Left hindlimb (tissue), 1 donor: ENCODE measurements at regions not wholly inside any gene's neighbourhood (a gene's known extent, or its start where the extent isn't known, plus 50 kb on each side); places are given as distances from the start of the nearest gene placed in this dataset.

Source experiments
- DNase-seq: peaks from one replicate; pipeline ENCODE4 v3.0.0-alpha.2; 2018

DNA sequence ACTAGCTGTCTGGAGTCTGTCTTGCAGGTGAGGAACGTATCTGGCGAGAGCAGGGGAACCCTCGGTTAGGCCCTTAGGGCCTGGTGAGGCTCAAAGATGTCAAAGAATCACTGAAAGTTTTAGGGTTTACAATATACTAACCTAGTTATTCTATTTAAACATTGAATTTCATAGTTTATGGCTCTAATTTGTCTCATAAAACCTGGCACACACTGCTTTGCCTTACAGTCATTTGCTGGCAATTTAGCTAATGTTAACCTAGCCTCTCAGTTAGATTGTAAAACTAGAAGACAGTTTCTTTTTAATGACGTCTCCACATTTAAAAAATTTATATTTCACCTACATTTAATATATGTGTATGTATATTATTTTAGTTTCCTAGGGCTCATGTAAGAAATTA lies 89.6 kb upstream of the DOCK10 start:
- DNase-seq = no peak

DNA sequence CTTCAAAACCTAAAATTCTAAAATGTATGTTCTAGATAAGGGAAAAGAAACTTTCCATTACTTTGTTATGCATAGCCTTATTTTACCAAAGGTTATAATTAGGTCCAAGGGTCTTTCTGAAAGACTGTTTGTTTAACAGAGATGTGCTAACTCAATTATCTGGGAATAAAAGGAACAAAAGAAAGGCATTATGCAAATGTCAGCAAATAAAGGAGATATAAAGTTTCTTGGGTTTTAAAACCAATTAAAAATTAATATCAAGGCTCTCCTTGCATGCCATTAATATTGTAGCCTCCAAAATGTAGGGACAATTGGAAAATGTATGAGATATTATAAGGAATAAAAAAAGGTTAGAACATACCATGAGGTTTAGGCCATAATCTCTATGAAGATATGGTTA lies 87.8 kb upstream of the DOCK10 start:
- no peak for DNase-seq

- no peak for DNase-seq
Observed at GRCh38 chr2:225124311-225125017, 82.2 kb upstream of the DOCK10 start.

DNA sequence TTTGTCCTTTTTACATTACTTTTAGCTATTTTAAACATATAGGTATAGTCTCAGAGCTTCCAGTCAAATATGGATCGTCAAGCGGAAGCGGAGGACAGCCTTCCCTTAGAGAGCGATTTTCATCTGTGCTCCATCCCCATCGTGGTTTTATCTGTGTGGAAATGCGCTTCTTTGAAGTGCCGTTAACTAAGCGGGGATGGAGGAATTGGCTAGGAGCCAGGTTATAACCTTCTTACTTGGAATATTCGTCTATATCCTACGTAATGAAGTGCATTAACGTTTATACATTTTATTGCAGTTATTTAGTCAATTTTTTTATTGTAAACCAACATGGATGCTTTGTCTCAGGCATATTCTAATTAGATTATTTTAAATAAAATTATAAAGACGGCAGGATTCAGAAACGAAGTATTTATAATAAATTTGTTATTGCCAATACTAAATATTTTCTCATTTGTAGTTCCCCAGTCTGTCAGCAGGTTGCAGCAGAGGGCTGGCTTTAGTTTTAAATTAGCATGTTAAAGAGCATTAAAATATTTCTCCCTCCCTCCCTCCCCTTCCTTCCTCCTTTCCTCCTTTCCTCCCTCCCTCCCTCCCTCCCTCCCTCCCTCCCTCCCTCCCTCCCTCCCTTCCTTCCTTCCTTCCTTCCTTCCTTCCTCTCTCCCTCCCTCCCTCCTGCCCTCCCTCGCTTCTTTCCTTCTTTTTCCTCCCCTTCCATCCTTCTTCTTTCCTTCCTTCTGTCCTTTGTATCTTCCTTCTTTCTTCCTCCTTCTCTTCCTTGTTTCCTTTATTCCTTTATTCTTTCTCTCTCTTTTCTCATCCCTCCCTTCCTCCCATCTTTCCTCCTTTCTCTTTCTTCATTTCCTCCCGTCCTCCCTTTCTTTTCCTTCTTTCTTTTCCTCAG lies 80.6 kb upstream of the DOCK10 start:
- DNase-seq = no peak

GRCh38 chr2:225122007-225122406 lies 79.7 kb upstream of the DOCK10 start:
- no peak for DNase-seq

GRCh38 chr2:225120186-225120585 lies 77.9 kb upstream of the DOCK10 start:
- no peak for DNase-seq

GRCh38 chr2:225117051-225117716 lies 74.9 kb upstream of the DOCK10 start:
- DNase-seq = no peak

GRCh38 chr2:225114786-225115323 lies 72.6 kb upstream of the DOCK10 start:
- DNase-seq = no peak

DNA sequence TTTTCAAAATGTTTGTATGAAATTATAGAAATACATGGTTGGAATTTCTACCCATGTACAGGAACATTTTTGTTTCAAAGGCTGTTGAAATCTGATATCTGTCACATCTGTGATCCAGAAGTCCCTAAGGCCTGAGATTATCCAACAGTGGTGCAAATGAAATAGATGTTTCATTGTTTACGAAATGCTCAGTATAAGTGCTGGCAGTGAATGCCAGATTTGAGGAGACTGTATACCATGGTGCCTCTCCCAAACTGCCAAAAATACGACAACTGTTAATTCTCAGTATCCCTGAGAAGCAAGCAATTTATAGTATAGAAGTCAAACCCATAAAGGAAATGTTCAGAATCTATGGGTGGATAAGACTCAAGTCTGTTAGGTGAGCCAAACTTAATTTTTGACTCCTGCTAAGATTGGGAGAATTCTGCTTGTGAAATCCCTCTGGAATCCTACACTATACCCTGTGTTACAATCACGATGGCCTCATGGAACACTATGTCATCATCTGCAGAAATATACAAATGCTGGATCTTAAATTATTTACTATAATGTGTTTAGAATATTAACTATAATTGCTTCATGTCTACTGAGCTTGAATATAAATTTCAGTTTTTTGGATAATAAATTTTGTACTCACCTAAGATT lies 71.2 kb upstream of the DOCK10 start:
- DNase-seq = no peak

GRCh38 chr2:225112362-225113126 lies 70.3 kb upstream of the DOCK10 start:
- no peak for DNase-seq

GRCh38 chr2:225108805-225109204 lies 66.5 kb upstream of the DOCK10 start:
- DNase-seq = no peak

DNA sequence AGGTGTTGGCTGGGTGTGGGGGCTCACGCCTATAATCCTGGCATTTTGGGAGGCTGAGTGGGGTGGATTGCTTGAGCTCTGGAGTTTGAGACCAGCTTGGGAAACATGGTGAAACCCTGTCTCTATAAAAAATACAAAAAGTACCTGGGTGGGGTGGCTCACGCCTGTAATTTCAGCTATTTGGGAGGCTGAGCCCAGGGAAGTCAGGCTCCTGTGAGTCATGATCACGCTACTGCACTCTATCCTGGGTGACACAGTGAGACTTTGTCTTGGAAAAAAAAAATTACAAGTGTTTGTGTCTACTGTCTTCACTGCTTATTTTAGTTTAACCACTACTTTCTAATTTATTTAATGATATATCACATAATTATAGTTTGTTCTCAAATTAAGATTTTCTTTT lies 62.7 kb upstream of the DOCK10 start:
- DNase-seq = no peak

DNA sequence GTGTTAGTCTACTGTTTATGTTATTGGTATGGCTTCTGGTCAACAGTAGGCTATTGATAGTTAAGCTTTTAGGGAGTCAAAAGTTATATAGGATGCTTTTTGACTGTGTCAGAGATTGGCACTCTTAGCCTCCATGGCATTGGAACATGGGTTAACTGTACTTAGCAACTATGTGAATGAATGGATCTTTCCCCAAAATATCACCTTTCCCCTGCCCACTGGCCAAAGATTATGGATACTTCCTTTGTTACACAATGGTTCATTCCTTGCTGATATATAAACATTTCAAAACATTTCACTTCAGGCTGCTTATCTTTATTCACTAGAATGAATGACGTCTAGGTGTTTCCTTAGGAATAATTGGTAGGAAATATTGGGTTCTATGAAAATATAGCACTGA lies 62.1 kb upstream of the DOCK10 start:
- no peak for DNase-seq

DNA sequence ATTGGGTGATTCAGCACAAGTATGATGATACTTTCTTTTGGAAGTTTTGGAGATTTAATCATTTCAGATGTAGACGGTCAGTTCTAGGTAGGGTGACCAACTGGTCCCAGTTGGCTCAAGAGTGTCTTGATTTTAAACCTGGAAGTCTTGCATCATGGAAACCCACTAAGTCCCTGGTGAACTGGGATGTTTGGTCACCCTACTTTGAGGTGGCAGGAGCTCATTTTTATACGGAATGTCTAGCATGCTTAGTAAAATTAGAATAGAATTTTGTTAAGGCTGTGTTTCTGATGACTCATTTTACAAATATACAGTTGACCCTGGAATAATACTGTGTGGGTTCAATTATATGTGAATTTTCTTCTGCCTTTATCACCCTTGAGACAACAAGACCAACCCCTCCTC lies 61.5 kb upstream of the DOCK10 start:
- DNase-seq = no peak

GRCh38 chr2:225100856-225101294 lies 58.6 kb upstream of the DOCK10 start:
- no peak for DNase-seq

DNA sequence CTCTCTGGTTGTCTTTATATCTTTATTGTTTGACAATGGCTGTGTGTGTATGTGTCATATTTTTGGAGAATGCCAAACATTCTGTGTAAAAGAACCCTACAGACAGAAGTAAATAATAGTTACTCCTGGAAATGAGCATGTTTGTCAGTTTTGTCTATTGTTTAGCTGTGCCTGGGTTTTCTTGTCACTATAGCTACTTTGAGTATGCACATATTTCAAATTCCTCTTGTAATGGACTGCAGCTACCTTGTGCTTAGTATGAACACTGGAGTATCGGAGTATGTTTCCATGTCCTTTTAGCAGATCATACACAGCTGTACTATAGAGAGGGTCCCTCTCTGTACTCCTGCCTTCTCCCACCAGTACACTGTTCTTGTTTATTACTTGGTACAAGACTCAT lies 58.0 kb upstream of the DOCK10 start:
- no peak for DNase-seq

DNA sequence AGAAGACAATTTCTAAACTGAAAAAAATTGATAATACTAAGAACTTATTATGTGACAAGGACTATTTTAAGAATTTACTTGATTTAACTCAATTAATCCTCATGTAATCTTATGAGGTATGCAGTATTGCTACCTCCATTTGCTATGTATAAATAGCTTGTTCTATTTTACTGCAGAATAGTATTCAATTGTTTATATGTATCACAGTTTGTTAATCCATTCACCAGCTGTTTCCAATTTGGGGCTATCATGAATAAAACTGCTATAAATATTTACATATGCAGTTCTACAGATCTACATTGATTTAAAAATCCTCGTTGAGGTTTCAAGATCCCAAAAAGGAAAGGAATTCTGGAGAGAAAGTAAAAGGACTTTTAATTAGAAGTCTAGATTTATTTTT lies 54.8 kb upstream of the DOCK10 start:
- DNase-seq = no peak
